ENCODE measurements at regions not wholly inside any gene's neighbourhood (a gene's known extent, or its start where the extent isn't known, plus 50 kb on each side); places are given as distances from the start of the nearest gene placed in this dataset.

- DNase-seq (ENCODE audit: low read depth) = no peak
These were observed 79.1 kb downstream of the TRIB2 start for GRCh38 chr2:12795851-12796250.

DNA sequence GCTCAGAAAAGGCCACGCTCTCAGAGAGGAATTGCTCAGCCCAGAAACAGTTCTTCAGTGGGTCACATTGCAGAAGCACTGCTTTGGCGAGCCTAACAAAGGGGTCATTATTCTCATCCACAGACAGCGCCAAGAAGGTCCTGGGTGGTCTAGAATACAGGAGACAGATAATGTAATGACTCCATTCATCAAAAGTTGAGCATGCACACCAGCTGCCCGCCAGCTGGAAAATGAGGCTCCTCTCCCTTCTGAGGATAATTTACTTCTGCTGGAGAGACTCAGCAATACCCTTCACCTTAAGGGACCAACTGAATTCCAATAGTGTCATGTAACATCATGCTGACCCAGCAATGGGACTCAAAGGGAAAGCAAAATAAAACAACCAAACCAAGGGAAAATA, 79.9 kb downstream of the TRIB2 start:
- peak; percentile 73 for DNase-seq (ENCODE audit: low read depth)

DNA sequence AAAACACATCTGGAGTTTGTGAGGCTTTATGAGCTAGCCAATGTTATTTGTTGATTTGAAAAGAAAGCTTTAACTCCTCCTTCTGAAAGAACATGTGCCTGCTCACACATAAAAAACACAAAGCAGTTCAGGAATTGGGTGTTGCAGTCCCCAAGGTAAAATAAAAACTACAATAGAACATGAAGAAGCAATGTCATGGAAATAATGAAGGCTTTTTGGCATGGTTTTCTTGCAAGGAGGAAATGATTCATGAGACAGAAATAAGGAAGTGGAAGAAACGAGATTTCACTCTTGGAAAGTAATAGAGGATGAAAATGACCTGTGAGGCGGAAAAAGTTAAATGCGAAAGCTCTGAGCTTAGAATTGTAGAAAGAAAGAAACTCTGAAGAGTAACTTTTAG, 81.1 kb downstream of the TRIB2 start:
- peak; percentile 79 for DNase-seq (ENCODE audit: low read depth)

DNA sequence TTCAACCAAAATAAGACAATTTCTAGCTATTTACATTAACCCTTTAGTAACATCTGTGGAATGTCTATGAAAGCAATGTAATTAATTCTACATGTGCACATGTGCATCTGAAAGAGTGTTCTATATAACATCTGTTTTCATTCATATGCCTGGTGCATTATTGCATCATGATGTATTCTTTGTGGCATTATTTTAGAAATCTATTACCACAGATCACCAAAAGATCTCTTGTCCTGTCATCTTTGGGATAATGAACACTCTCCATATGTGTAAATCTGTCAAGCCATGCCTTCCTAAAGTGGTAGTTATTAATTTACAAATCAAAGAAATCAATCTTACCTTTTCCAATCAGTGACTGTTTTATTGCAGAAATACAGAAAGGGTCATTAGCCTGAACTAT, 86.9 kb downstream of the TRIB2 start:
- DNase-seq (ENCODE audit: low read depth) = peak; percentile 45

DNA sequence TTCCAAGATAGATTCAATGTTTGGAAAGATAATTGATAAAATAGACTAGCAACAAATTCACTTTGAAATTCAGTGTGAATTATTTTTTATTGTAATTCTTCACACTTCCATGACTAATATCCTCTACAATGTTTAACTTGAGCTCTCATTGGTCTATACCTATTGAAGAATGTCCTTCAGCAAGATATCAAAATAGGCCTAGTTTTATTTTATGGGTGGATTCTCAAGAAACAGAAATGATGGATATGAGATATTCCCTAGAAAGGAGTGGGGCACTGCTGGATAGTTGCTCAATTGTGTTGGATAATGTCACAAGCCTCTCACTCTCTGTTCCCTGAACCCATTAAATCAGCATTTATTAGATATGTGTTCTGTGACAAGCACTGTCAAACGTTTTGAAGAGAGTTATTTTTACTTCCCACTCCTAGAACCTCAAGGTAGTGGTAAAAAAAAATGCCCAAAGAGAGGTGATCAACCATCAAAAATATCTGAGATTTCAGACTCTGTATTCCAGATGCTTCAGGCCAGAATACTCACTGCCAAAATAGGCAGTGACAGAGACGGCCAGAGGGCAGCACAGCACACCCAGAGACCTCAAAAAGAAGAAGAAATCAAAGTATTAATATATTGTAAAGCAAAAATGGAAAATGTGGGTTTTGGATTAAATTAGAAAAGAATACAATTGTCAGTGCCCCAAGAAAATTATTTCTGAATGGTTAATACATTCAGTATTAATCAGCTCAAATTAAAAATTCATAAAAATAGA, 87.5 kb downstream of the TRIB2 start:
- DNase-seq (ENCODE audit: low read depth) = peak; percentile 49

GRCh38 chr2:12805033-12805432, 88.3 kb downstream of the TRIB2 start:
- no peak for DNase-seq (ENCODE audit: low read depth)

- no peak for DNase-seq (ENCODE audit: low read depth)
These were observed 90.0 kb downstream of the TRIB2 start for GRCh38 chr2:12806549-12807242.

GRCh38 chr2:12807907-12808810, 91.4 kb downstream of the TRIB2 start:
- no peak for DNase-seq (ENCODE audit: low read depth)

GRCh38 chr2:12809526-12809925, 92.8 kb downstream of the TRIB2 start:
- DNase-seq (ENCODE audit: low read depth) = no peak

GRCh38 chr2:12811916-12812315, 95.2 kb downstream of the TRIB2 start:
- no peak for DNase-seq (ENCODE audit: low read depth)

GRCh38 chr2:12813166-12813565, 96.4 kb downstream of the TRIB2 start:
- DNase-seq (ENCODE audit: low read depth) = no peak

GRCh38 chr2:12816379-12817306, 99.9 kb downstream of the TRIB2 start:
- DNase-seq (ENCODE audit: low read depth) = peak; percentile 86

DNA sequence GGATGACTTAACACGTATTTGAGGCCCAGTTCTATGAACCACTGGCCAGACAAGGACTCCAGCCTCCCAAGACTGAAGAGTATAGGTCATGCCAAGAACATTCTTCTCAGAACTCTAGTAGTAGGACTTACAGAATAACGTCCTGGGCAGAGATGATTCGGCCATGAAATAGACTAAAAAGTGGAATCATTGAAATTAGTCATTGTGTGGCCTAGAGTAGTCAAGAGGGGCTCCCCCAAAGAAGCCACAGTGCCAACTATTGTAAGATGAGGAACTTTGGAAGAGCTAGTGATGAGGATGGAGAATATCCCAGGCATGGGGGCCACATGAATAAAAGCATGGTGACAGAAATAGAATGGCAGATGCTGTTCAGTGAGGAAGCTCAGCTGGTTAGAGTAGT, 101.1 kb downstream of the TRIB2 start:
- DNase-seq (ENCODE audit: low read depth) = no peak

GRCh38 chr2:12818416-12819102, 101.8 kb downstream of the TRIB2 start:
- no peak for DNase-seq (ENCODE audit: low read depth)

GRCh38 chr2:12819103-12819475, 102.4 kb downstream of the TRIB2 start:
- DNase-seq (ENCODE audit: low read depth) = peak; percentile 99

- peak; percentile 73 for DNase-seq (ENCODE audit: low read depth)
These were observed 103.0 kb downstream of the TRIB2 start for GRCh38 chr2:12819721-12820120.

- DNase-seq (ENCODE audit: low read depth) = no peak
These were observed 104.9 kb downstream of the TRIB2 start for GRCh38 chr2:12821656-12822055.

GRCh38 chr2:12824351-12824777, 107.6 kb downstream of the TRIB2 start:
- peak; percentile 93 for DNase-seq (ENCODE audit: low read depth)

- no peak for DNase-seq (ENCODE audit: low read depth)
These were observed 108.1 kb downstream of the TRIB2 start for GRCh38 chr2:12824778-12825379.

GRCh38 chr2:12826781-12827180, 110.0 kb downstream of the TRIB2 start:
- DNase-seq (ENCODE audit: low read depth) = no peak

Measured in RPMI7951 (cell line).